Endothelial cell of umbilical vein (primary cell): ENCODE measurements at regions not wholly inside any gene's neighbourhood (a gene's known extent, or its start where the extent isn't known, plus 50 kb on each side); places are given as distances from the start of the nearest gene placed in this dataset.

ENCODE experiments used
- BruUV-seq: library from RNA; stranded (reverse); fragments of 400-500 nt; replicated peaks from 2 replicates; lab custom pipeline; 2021; lab: Mats Ljungman, UMichigan
- CTCF ChIA-PET: fragments of 300-600, 350-600 bp; sonication (Branson Sonifier 250); formaldehyde crosslinking; loops from one replicate; lab custom pipeline; 2021; ENCODE audit warnings: antibody characterized with exemption, inconsistent platforms; lab: Charles Lee
- POLR2A ChIA-PET: fragments of 300-600, 350-600 bp; sonication (Branson Sonifier 250); formaldehyde crosslinking; loops from one replicate; lab custom pipeline; 2021; ENCODE audit warnings: antibody characterized with exemption, inconsistent platforms; lab: Charles Lee
- DNase-seq: peaks from one replicate; pipeline ENCODE4 v3.0.0-alpha.2; 2011; ENCODE audit warnings: low read depth, low spot score
- FAIRE-seq: peaks from 2 replicates; lab custom pipeline; 2011; peaks lifted over from hg19 to GRCh38; lab: Jason Lieb, UNC
- H2AFZ ChIP-seq: 2 replicates; pipeline ENCODE4 v1.6.0; 2012; ENCODE audit warnings: low read depth, low read length, control low read depth, inconsistent platforms
- H3K27ac ChIP-seq: 2 replicates; pipeline ENCODE4 v1.5.1; 2011; ENCODE audit warnings: low read depth, mild to moderate bottlenecking, control low read depth, low read length, moderate library complexity; ENCODE audit not compliant: insufficient read depth
- H3K27me3 ChIP-seq, 2 experiments: 2 replicates each; pipeline versions ENCODE4 v1.6.0 to v1.6.1; 2011; ENCODE audit warnings: low read length in 2 of 2, mixed read lengths in 1 of 2; ENCODE audit not compliant: control insufficient read depth in 2 of 2, insufficient read depth in 2 of 2
- H3K36me3 ChIP-seq, 2 experiments: 2 replicates in 1 of 2; 3 replicates in 1 of 2; pipeline ENCODE4 v1.5.1; 2011; ENCODE audit warnings: low read length in 2 of 2, mild to moderate bottlenecking in 1 of 2, moderate library complexity in 1 of 2; ENCODE audit not compliant: control insufficient read depth in 2 of 2, insufficient read depth in 2 of 2; ENCODE audit errors: extremely low read depth in 1 of 2
- H3K4me1 ChIP-seq: 3 replicates; pipeline ENCODE4 v1.5.1; 2011; ENCODE audit warnings: mild to moderate bottlenecking, low read length; ENCODE audit not compliant: control insufficient read depth, insufficient read depth; ENCODE audit errors: extremely low read depth
- H3K4me2 ChIP-seq: 2 replicates; pipeline ENCODE4 v1.6.1; 2011; ENCODE audit warnings: low read length, control low read depth, mixed read lengths; ENCODE audit not compliant: insufficient read depth
- H3K4me3 ChIP-seq, 3 experiments: fragments of 200-600 bp in 1 of 3; sonication (generic), shearing (Covaris generic) in 1 of 3; replicated peaks in 1 of 3; 2 replicates each; pipeline ENCODE4 v1.5.1; 2011 to 2016; ENCODE audit warnings: control low read depth in 3 of 3, low read length in 3 of 3, mild to moderate bottlenecking in 2 of 3, inconsistent platforms in 1 of 3, low read depth in 1 of 3, moderate library complexity in 1 of 3; ENCODE audit not compliant: insufficient read depth in 1 of 3
- H3K79me2 ChIP-seq: 2 replicates; pipeline ENCODE4 v1.6.0; 2012; ENCODE audit warnings: low read length, inconsistent platforms; ENCODE audit not compliant: control insufficient read depth, insufficient read depth
- H3K9ac ChIP-seq: replicated peaks from 2 replicates; pipeline ENCODE3; 2011; ENCODE audit warnings: low read length, control low read depth; ENCODE audit not compliant: insufficient read depth; ENCODE audit errors: extremely low read depth
- H3K9me1 ChIP-seq: replicated peaks from 3 replicates; pipeline ENCODE4 v1.6.0; 2011; ENCODE audit warnings: mild to moderate bottlenecking, low read length; ENCODE audit not compliant: control insufficient read depth, insufficient read depth; ENCODE audit errors: extremely low read depth
- H3K9me3 ChIP-seq: replicated peaks from 2 replicates; pipeline ENCODE4 v1.5.1; 2012; ENCODE audit warnings: low read length, inconsistent platforms; ENCODE audit not compliant: control insufficient read depth, insufficient read depth
- H4K20me1 ChIP-seq: replicated peaks from 2 replicates; pipeline ENCODE3; 2011; ENCODE audit warnings: mild to moderate bottlenecking, low read length; ENCODE audit not compliant: control insufficient read depth, insufficient read depth; ENCODE audit errors: extremely low read depth
- CTCF ChIP-seq, 2 donors: IDR thresholded peaks; 1 replicate in 1 of 2; 2 replicates in 1 of 2; pipeline ENCODE4 v1.5.1; 2011; ENCODE audit warnings: low read length in 2 of 2, mild to moderate bottlenecking in 2 of 2, moderate library complexity in 2 of 2, control low read depth in 1 of 2, inconsistent platforms in 1 of 2, low read depth in 1 of 2; ENCODE audit not compliant: insufficient read depth in 1 of 2; ENCODE audit errors: extremely low read depth in 1 of 2
- EZH2 ChIP-seq: IDR thresholded peaks from 2 replicates; pipeline ENCODE4 v1.6.1; 2012; ENCODE audit warnings: borderline replicate concordance, low read depth, mild to moderate bottlenecking, moderate library complexity, low read length, inconsistent platforms; ENCODE audit not compliant: severe bottlenecking
- FOS ChIP-seq: IDR thresholded peaks from 2 replicates; pipeline ENCODE4 v1.6.1; 2011; ENCODE audit warnings: mild to moderate bottlenecking, low read length, moderate library complexity, borderline replicate concordance; ENCODE audit not compliant: insufficient read depth
- GATA2 ChIP-seq: IDR thresholded peaks from 2 replicates; pipeline ENCODE4 v1.7.0; 2011; ENCODE audit warnings: low read depth, mild to moderate bottlenecking, moderate library complexity, mixed read lengths, low read length; ENCODE audit not compliant: insufficient read length, insufficient read depth
- JUN ChIP-seq: IDR thresholded peaks from 2 replicates; pipeline ENCODE4 v1.6.1; 2011; ENCODE audit warnings: borderline replicate concordance, low read depth; ENCODE audit not compliant: insufficient read length, insufficient read depth
- MAX ChIP-seq: IDR thresholded peaks from 2 replicates; pipeline ENCODE4 v1.6.1; 2011; ENCODE audit not compliant: insufficient read depth, insufficient read length
- MYC ChIP-seq: IDR thresholded peaks from one replicate; pipeline ENCODE4 v1.6.1; 2011; ENCODE audit warnings: mild to moderate bottlenecking, low read depth, low read length
- POLR2A ChIP-seq: IDR thresholded peaks from 2 replicates; pipeline ENCODE4 v1.6.1; 2012; ENCODE audit warnings: low read depth, mild to moderate bottlenecking, control low read depth, low read length
- POLR2AphosphoS5 ChIP-seq: IDR thresholded peaks from 2 replicates; pipeline ENCODE4 v1.6.1; 2012; ENCODE audit warnings: low read depth, mild to moderate bottlenecking, control low read depth, low read length, moderate library complexity; ENCODE audit not compliant: insufficient read depth
- dilution Hi-C: fragments of 300-500 bp; cut with MboI; formaldehyde crosslinking; loops from one replicate; pipeline ENCODE4 v1.15.0; 2019; ENCODE audit warnings: low sequenced_read_pairs; ENCODE audit not compliant: extremely low pct_ligation_motif_present
- intact Hi-C: fragments of 100-400 bp; cut with micrococcal nuclease; formaldehyde crosslinking; loops from one replicate; pipeline ENCODE4 v1.10.0; 2022

- ChIA-PET POLR2A (no interaction called here), CTCF (no interaction called here)
- Histone ChIP-seq H3K4me3 (no peak overlapping the region), H4K20me1 (no peaks in the 10 kb centered on the region), H3K9me3 (no peaks in the 10 kb centered on the region), H3K27ac (no peak overlapping the region), H3K79me2 (no peaks in the 10 kb centered on the region), H3K4me1 (no peaks in the 10 kb centered on the region), H3K9me1 (peaks cover 3% of the 10 kb centered on the region), H3K36me3 (no peaks in the 10 kb centered on the region), H3K4me2 (no peak overlapping the region), H3K27me3 (no peaks in the 10 kb centered on the region), H3K9ac (no peak overlapping the region), H2AFZ (no peak overlapping the region)
- dilution Hi-C loops: no loop called here
- intact Hi-C loops: no loop called here
- no peak for DNase-seq
- FAIRE-seq: no peak
- no TSS peak for BruUV-seq
- TF ChIP-seq POLR2AphosphoS5: no peak
- TF ChIP-seq EZH2: no peak
- no peak for TF ChIP-seq MYC
- no peak for TF ChIP-seq MAX
- TF ChIP-seq JUN: no peak
- TF ChIP-seq POLR2A: no peak
- TF ChIP-seq GATA2: no peak
- TF ChIP-seq CTCF (IDR thresholded peaks at IDR 0.05; ENCODE audit: extremely low read depth in 1 of 2, insufficient read depth in 1 of 2, low read depth in 1 of 2, low read length in 2 of 2): no peak
- no peak for TF ChIP-seq FOS
Observed at GRCh38 chr4:82069883-82070638, 303.7 kb downstream of the HNRNPD start.
